Suprapubic skin (tissue), 3 donors: ENCODE measurements at regions not wholly inside any gene's neighbourhood (a gene's known extent, or its start where the extent isn't known, plus 50 kb on each side); places are given as distances from the start of the nearest gene placed in this dataset.

Experiments
- CTCF ChIP-seq, 2 donors: fragments of 200-600 bp in 1 of 2; fragments of 450-650 bp in 1 of 2; sonication (generic) in 1 of 2; IDR thresholded peaks; one replicate each; pipeline ENCODE4 v1.5.1; 2016 to 2019; ENCODE audit warnings: antibody characterized with exemption in 2 of 2, mild to moderate bottlenecking in 1 of 2, moderate library complexity in 1 of 2
- EP300 ChIP-seq: sonication (generic); formaldehyde crosslinking; IDR thresholded peaks from one replicate; pipeline ENCODE4 v1.6.1; 2017; ENCODE audit warnings: antibody characterized with exemption
- POLR2A ChIP-seq, 2 donors: fragments of 450-650 bp; IDR thresholded peaks; one replicate each; pipeline ENCODE4 v1.6.1; 2017; ENCODE audit warnings: antibody characterized with exemption in 2 of 2, mild to moderate bottlenecking in 2 of 2, moderate library complexity in 2 of 2

- TF ChIP-seq CTCF (IDR thresholded peaks at IDR 0.05) (no peak), POLR2A (IDR thresholded peaks at IDR 0.05) (no peak), EP300 (no peak)
Observed at GRCh38 chr17:79513820-79514535, 96.9 kb downstream of the RBFOX3 start.
